NCI-H2029 (cell line): ENCODE measurements at regions not wholly inside any gene's neighbourhood (a gene's known extent, or its start where the extent isn't known, plus 50 kb on each side); places are given as distances from the start of the nearest gene placed in this dataset.

ENCODE experiments used
- DNase-seq: peaks from one replicate; lab custom pipeline; 2025; lab: John Stamatoyannopoulos, UW

DNA sequence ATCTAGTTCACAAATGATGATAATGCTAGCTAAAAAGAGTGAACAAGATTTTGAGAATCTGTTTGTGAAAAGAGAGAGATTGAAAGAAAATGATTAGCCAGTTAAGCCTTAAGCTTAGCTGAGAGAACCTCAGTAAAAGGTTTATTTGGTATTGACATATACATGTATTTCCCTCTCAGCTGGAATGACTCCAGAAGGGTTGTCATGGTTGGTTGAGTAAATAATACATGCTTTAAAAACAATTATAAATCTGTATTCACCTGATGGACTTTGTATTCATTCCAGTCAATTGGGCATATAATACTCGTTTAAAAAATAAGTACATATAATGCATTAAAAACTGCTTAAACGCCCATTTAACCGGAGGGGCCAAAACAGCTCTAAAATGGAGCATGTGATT lies 181.4 kb downstream of the GRB14 start:
- no peak for DNase-seq

DNA sequence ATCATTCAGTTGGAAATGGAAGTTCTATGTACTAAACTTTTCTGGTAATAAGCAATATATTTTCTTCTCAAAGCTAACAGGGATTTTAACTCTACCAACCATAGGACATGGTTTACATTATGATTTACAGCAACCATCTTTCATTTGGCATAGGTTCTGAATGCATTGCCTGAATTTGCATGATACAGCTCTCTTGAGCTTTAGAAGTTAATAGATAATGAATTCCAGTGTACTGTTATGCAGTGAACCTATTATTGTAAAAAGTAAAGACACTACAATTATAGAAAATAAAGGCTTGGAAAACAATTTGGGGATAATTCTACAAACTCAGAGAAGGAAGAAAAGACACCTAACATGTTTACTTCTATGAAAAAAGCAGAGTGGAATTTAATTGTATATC lies 182.0 kb downstream of the GRB14 start:
- no peak for DNase-seq

- no peak for DNase-seq
These were observed 182.6 kb downstream of the GRB14 start for GRCh38 chr2:164438490-164439205.

DNA sequence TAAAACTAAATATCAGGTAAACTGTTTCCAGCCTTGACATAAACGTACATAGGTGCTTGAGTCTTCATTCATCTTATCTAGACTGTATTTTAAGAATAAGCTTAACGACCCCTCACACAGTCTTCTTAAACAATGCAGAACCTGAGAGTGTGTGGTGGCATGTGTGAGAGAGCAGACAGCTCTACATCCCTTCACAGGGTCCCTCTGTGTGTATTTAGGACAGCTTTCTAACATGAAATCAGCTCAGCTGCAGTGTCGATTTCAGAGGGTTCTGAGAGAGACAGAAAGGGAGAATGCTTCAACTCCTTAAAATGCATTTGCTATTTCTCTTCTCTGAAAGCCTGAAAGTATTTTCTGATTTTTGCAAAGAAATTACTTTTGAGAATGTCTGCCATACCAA lies 185.2 kb downstream of the GRB14 start:
- no peak for DNase-seq

DNA sequence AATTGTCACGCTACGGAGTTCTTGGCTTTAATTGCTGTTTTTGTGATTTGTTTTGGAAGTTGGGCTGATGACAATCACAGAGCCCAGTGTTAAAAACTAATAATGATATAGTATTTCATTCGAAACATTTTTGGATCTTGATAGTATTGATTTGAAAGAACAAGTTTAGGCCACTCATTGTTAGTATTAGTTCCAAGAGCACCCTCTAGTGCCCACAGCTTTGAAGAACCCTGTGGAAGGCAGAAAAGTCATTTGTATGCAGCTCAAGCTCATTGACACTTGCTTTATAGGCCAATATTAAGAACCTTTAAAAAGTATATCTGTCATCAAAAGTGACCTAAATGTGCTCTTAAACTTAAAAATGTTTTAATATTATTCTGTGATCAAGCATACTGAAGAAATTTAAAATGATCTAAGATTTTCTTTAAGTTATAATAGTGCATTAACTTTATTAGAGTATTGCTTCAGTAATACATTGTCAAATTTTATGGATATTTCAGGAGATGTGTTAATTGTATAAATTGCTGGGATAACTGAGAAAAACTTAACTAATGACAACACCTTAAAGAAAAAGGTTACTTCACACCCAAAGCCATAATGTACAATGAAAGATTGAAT lies 191.0 kb downstream of the GRB14 start:
- peak; percentile 2 for DNase-seq

- no peak for DNase-seq
These were observed 191.9 kb downstream of the GRB14 start for GRCh38 chr2:164429354-164429753.

DNA sequence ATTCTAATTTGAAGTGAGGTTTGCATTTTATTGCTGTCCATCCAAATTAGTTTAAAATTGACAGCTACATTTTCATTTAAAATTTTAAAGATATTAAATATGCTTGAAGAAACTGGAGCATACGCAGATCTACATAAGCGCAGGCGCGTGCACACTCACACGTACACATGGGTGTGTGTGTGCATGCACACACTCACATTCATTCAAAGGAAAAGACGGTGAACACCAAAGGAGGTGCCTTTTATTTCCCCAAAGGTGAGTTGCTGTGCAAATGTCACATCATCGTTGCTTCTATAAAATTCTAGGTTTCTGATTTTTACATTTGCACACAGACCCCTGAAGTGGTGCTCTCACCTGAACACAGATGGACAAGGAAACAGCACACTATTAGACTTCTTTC lies 194.2 kb downstream of the GRB14 start:
- no peak for DNase-seq

- no peak for DNase-seq
These were observed 200.5 kb downstream of the GRB14 start for GRCh38 chr2:164420787-164421186.

- DNase-seq: no peak
These were observed 208.5 kb downstream of the GRB14 start for GRCh38 chr2:164412831-164413230.

- no peak for DNase-seq
These were observed 231.9 kb downstream of the GRB14 start for GRCh38 chr2:164389411-164389810.

DNA sequence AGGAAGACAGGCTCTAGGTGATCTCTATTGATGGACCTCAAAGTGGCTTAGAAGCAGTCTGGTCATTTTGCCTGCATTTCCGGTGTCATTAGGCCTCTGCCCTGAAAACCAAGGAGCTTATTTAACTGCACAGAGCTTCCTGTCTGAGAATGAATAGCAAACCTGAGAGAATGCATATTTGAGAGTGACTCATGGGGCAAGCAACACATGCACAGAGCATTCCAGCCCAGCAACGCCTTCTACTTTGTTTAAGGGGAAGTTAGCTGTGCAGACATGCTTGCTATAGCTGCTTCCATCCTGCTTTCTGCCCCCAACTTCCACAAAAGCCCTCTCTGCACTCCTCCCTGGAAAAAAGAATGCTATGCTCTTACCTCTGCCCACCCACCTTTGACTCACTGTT lies 232.8 kb downstream of the GRB14 start:
- no peak for DNase-seq

GRCh38 chr2:164386231-164386630 lies 235.1 kb downstream of the GRB14 start:
- DNase-seq: no peak

- no peak for DNase-seq
These were observed 236.8 kb downstream of the GRB14 start for GRCh38 chr2:164384434-164384833.

GRCh38 chr2:164371916-164372315 lies 249.4 kb downstream of the GRB14 start:
- DNase-seq: no peak

GRCh38 chr2:164369366-164369765 lies 251.9 kb downstream of the GRB14 start:
- no peak for DNase-seq

DNA sequence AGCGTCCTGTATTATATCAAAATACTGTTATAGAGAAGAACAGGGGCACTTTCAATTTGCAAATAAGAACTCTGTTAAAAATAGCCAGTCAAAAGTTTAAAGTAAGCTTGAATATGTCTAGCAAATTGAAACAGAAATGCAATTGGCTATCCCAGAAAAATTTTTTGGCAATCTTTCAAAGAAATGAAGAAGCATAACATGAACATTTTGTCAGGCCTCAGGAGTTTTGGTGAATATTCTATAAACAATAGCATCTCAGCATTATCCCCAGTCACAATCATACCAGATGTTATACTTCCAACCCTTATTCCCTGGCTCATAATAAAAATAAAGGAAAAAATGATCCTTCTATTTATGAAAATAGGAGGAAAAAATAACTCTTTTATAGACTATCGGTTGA lies 252.4 kb downstream of the GRB14 start:
- no peak for DNase-seq

DNA sequence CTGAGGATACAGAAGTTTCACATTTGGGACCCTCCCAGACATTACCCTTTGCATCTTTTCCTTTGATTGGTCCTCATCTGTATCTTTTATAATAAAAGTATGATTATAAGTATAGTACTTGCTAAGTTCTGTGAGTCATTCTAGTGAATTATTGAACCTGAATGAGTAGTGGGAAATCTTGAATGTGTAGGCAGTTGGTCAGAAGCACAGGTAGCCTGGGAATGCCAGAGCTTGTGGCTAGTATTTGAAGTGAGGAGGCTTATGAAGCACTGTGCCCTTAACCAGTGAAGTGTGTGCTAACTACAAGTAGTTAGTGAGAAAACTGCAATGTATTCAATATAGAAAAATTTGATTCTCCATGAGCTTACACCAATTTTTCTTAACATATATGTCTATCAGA lies 257.6 kb downstream of the GRB14 start:
- DNase-seq: no peak

GRCh38 chr2:164351536-164351935 lies 269.7 kb downstream of the GRB14 start:
- DNase-seq: no peak

GRCh38 chr2:164335947-164336346 lies 285.3 kb downstream of the GRB14 start:
- no peak for DNase-seq

GRCh38 chr2:164335128-164335527 lies 286.2 kb downstream of the GRB14 start:
- no peak for DNase-seq

- no peak for DNase-seq
These were observed 293.0 kb downstream of the GRB14 start for GRCh38 chr2:164328310-164328709.

- DNase-seq: no peak
These were observed 297.3 kb downstream of the GRB14 start for GRCh38 chr2:164323978-164324377.

DNA sequence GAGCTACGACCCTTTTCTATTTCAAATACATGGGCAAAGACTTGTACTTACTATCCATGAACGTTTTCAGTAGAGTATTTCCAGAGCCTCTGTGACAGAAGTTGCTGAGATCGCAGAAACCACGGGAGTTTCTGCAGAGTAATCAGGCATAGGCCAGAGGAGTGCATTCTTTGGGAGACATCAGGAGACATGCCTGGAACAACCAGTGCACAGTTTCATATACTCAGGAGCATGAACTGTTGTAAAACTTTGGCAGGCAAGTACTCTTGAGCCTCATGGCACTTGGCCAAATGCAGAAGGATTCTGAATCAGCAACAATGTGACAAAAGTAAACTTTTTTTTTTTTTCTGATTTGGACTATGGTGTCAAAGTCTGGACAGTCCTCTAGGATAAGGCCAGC lies 307.1 kb downstream of the GRB14 start:
- DNase-seq: no peak

- no peak for DNase-seq
These were observed 314.4 kb downstream of the GRB14 start for GRCh38 chr2:164306872-164307271.
